Neural cell (in vitro differentiated cells): ENCODE measurements at regions not wholly inside any gene's neighbourhood (a gene's known extent, or its start where the extent isn't known, plus 50 kb on each side); places are given as distances from the start of the nearest gene placed in this dataset.

Experiments
- H2AFZ ChIP-seq: fragments of 200-600, 300-800 bp; sonication (generic), shearing (Covaris generic); 2 replicates; pipeline ENCODE4 v1.6.0; 2014; ENCODE audit warnings: low read depth, mild to moderate bottlenecking, antibody characterized with exemption, low read length, moderate library complexity
- H3F3A ChIP-seq: fragments of 200-600 bp; shearing (Covaris generic); 2 replicates; pipeline ENCODE4 v1.6.1; 2016; ENCODE audit warnings: mild to moderate bottlenecking, moderate library complexity, mixed read lengths, antibody characterized with exemption, low read length; ENCODE audit not compliant: insufficient read depth, poor library complexity, severe bottlenecking
- H3K27ac ChIP-seq: fragments of 200-600, 300-800 bp; sonication (generic), shearing (Covaris generic); 2 replicates; pipeline ENCODE4 v1.5.1; 2014; ENCODE audit warnings: mild to moderate bottlenecking, low read length, moderate library complexity
- H3K27me3 ChIP-seq: fragments of 300-800, 200-600 bp; sonication (generic), shearing (Covaris generic); 2 replicates; pipeline ENCODE4 v1.6.0; 2014; ENCODE audit warnings: mild to moderate bottlenecking, low read depth, low read length, moderate library complexity; ENCODE audit not compliant: insufficient read depth
- H3K36me3 ChIP-seq: fragments of 300-800, 200-600 bp; sonication (generic), shearing (Covaris generic); 2 replicates; pipeline ENCODE4 v1.5.1; 2014; ENCODE audit warnings: mild to moderate bottlenecking, antibody characterized with exemption, low read length, moderate library complexity; ENCODE audit not compliant: insufficient read depth
- H3K4me2 ChIP-seq: fragments of 300-800, 200-600 bp; sonication (generic), shearing (Covaris generic); 2 replicates; pipeline ENCODE4 v1.6.0; 2014; ENCODE audit warnings: mild to moderate bottlenecking, low read length
- H3K4me3 ChIP-seq: fragments of 300-800, 200-600 bp; sonication (generic), shearing (Covaris generic); 2 replicates; pipeline ENCODE4 v1.5.1; 2014; ENCODE audit warnings: mild to moderate bottlenecking, low read length, moderate library complexity
- H3K79me2 ChIP-seq: fragments of 200-600 bp; shearing (Covaris generic); replicated peaks from 2 replicates; pipeline ENCODE4 v1.6.0; 2014; ENCODE audit warnings: mild to moderate bottlenecking, low read length, moderate library complexity; ENCODE audit not compliant: insufficient read depth
- H3K9ac ChIP-seq: fragments of 300-800, 200-600 bp; sonication (generic), shearing (Covaris generic); 2 replicates; pipeline ENCODE4 v1.6.1; 2016; ENCODE audit warnings: mild to moderate bottlenecking, low read length, mixed read lengths
- H3K9me2 ChIP-seq: fragments of 200-600 bp; shearing (Covaris generic); 2 replicates; pipeline ENCODE4 v1.6.1; 2016; ENCODE audit warnings: mild to moderate bottlenecking, low read length, mixed read lengths; ENCODE audit not compliant: insufficient read depth
- H3K9me3 ChIP-seq: fragments of 200-600, 300-800 bp; sonication (generic), shearing (Covaris generic); 2 replicates; pipeline ENCODE4 v1.6.1; 2016; ENCODE audit warnings: mild to moderate bottlenecking, mixed run types, low read length, moderate library complexity, mixed read lengths
- H4K20me1 ChIP-seq: fragments of 200-600 bp; shearing (Covaris generic); 2 replicates; pipeline ENCODE4 v1.6.1; 2016; ENCODE audit warnings: mild to moderate bottlenecking, mixed run types; ENCODE audit not compliant: insufficient read depth
- EP300 ChIP-seq: fragments of 450-650 bp; conservative IDR thresholded peaks from 2 replicates; pipeline ENCODE4 v1.6.1; 2014; ENCODE audit warnings: antibody characterized with exemption, mild to moderate bottlenecking, moderate library complexity; ENCODE audit not compliant: poor library complexity, severe bottlenecking
- EZH2 ChIP-seq: fragments of 200-600, 300-800 bp; shearing (Covaris generic), sonication (generic); IDR thresholded peaks from 2 replicates; pipeline ENCODE4 v1.6.1; 2014; ENCODE audit warnings: antibody characterized with exemption, low read length, borderline replicate concordance, mild to moderate bottlenecking; ENCODE audit not compliant: insufficient read depth, poor library complexity, severe bottlenecking
- MXI1 ChIP-seq: fragments of 450-650 bp; conservative IDR thresholded peaks from 2 replicates; pipeline ENCODE4 v1.6.1; 2014; ENCODE audit warnings: antibody characterized with exemption, mild to moderate bottlenecking; ENCODE audit not compliant: poor library complexity, severe bottlenecking
- POLR2AphosphoS5 ChIP-seq: IDR thresholded peaks from 2 replicates; pipeline ENCODE4 v1.6.1; 2012
- RAD21 ChIP-seq: fragments of 450-650 bp; conservative IDR thresholded peaks from 2 replicates; pipeline ENCODE4 v1.6.1; 2014; ENCODE audit warnings: antibody characterized with exemption, mild to moderate bottlenecking, moderate library complexity
- SMC3 ChIP-seq: fragments of 450-650 bp; conservative IDR thresholded peaks from 2 replicates; pipeline ENCODE4 v1.6.1; 2014; ENCODE audit warnings: antibody characterized with exemption, mild to moderate bottlenecking, moderate library complexity; ENCODE audit not compliant: poor library complexity
- TAF1 ChIP-seq: IDR thresholded peaks from 2 replicates; pipeline ENCODE4 v1.6.1; 2012; ENCODE audit warnings: low read depth
- TF ChIP-seq, protein P1 (sequence below): IDR thresholded peaks from 2 replicates; pipeline ENCODE4 v1.6.1; 2012; ENCODE audit warnings: borderline replicate concordance
- TF ChIP-seq, protein P2 (sequence below): fragments of 450-650 bp; IDR thresholded peaks from 2 replicates; pipeline ENCODE4 v1.5.1; 2014; ENCODE audit warnings: antibody characterized with exemption, mild to moderate bottlenecking, moderate library complexity; ENCODE audit not compliant: poor library complexity, severe bottlenecking

DNA sequence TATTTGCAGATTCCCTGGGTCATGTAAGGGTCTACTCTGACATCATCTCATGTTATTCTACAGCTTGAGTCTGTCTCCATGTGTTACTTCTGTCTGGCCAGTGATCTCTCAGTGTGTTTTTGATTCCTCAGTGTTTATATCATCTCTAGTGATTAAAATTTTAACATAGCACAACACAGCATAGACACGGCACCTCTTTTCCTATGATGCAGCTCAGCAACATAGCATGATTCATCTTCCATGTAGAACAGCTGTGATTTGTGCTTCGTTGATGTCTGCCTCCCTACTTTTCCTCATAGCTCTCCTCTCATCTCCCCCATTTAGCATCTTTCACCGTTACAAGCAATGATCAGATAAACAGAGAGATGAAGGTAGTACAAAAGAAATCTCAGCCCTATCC lies 163.9 kb upstream of the DPT start:
- H3K9ac ChIP-seq: no peak overlapping the region
- H3K79me2 ChIP-seq: no peaks in the 10 kb centered on the region
- H3K27me3 ChIP-seq: no peaks in the 10 kb centered on the region
- H3K36me3 ChIP-seq: no peaks in the 10 kb centered on the region
- H3K9me3 ChIP-seq: no peaks in the 10 kb centered on the region
- no peak overlapping the region for H2AFZ ChIP-seq
- TF ChIP-seq, protein P1, sequence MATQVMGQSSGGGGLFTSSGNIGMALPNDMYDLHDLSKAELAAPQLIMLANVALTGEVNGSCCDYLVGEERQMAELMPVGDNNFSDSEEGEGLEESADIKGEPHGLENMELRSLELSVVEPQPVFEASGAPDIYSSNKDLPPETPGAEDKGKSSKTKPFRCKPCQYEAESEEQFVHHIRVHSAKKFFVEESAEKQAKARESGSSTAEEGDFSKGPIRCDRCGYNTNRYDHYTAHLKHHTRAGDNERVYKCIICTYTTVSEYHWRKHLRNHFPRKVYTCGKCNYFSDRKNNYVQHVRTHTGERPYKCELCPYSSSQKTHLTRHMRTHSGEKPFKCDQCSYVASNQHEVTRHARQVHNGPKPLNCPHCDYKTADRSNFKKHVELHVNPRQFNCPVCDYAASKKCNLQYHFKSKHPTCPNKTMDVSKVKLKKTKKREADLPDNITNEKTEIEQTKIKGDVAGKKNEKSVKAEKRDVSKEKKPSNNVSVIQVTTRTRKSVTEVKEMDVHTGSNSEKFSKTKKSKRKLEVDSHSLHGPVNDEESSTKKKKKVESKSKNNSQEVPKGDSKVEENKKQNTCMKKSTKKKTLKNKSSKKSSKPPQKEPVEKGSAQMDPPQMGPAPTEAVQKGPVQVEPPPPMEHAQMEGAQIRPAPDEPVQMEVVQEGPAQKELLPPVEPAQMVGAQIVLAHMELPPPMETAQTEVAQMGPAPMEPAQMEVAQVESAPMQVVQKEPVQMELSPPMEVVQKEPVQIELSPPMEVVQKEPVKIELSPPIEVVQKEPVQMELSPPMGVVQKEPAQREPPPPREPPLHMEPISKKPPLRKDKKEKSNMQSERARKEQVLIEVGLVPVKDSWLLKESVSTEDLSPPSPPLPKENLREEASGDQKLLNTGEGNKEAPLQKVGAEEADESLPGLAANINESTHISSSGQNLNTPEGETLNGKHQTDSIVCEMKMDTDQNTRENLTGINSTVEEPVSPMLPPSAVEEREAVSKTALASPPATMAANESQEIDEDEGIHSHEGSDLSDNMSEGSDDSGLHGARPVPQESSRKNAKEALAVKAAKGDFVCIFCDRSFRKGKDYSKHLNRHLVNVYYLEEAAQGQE: no peak
- TF ChIP-seq, protein P2, sequence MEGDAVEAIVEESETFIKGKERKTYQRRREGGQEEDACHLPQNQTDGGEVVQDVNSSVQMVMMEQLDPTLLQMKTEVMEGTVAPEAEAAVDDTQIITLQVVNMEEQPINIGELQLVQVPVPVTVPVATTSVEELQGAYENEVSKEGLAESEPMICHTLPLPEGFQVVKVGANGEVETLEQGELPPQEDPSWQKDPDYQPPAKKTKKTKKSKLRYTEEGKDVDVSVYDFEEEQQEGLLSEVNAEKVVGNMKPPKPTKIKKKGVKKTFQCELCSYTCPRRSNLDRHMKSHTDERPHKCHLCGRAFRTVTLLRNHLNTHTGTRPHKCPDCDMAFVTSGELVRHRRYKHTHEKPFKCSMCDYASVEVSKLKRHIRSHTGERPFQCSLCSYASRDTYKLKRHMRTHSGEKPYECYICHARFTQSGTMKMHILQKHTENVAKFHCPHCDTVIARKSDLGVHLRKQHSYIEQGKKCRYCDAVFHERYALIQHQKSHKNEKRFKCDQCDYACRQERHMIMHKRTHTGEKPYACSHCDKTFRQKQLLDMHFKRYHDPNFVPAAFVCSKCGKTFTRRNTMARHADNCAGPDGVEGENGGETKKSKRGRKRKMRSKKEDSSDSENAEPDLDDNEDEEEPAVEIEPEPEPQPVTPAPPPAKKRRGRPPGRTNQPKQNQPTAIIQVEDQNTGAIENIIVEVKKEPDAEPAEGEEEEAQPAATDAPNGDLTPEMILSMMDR: no peak
- no peak for TF ChIP-seq EZH2
- no peak for TF ChIP-seq RAD21
- TF ChIP-seq POLR2AphosphoS5: no peak
- no peak for TF ChIP-seq EP300
- TF ChIP-seq SMC3: no peak
- TF ChIP-seq MXI1: no peak
- no peak for TF ChIP-seq TAF1
- no peak overlapping the region for H3K27ac ChIP-seq
- no peaks in the 10 kb centered on the region for H3K9me2 ChIP-seq
- H3F3A ChIP-seq: no peaks in the 10 kb centered on the region
- H4K20me1 ChIP-seq: no peaks in the 10 kb centered on the region
- no peak overlapping the region for H3K4me2 ChIP-seq
- no peak overlapping the region for H3K4me3 ChIP-seq

DNA sequence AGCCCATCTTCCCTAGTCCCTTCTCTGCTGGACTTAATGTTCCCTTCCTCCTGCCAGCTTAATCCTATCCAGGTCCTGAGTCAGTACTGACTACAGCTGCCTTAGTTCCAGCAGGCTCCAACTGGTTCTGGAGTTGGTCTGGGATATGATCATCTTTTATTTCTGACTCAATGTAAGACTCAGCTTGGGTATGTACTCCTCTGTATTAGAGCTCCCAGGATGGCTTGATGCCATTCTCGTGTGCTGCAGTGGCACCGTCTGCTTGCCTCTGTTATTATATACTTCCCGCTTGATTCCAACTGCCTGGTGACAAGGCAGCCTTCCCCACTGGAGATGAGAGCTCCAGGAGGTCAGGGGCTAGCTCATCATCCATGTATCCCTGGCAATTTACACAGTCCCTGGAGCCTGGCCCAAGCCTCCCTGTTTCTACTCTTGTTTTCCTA lies 164.4 kb upstream of the DPT start:
- Histone ChIP-seq H2AFZ (no peak overlapping the region), H3K4me2 (no peak overlapping the region), H3K36me3 (no peaks in the 10 kb centered on the region), H3K79me2 (no peaks in the 10 kb centered on the region), H4K20me1 (no peaks in the 10 kb centered on the region), H3K9me2 (no peaks in the 10 kb centered on the region), H3K27ac (no peak overlapping the region), H3K9ac (no peak overlapping the region), H3K4me3 (no peak overlapping the region), H3K27me3 (no peaks in the 10 kb centered on the region), H3K9me3 (no peaks in the 10 kb centered on the region), H3F3A (no peaks in the 10 kb centered on the region)
- no peak for TF ChIP-seq EZH2
- TF ChIP-seq EP300: no peak

DNA sequence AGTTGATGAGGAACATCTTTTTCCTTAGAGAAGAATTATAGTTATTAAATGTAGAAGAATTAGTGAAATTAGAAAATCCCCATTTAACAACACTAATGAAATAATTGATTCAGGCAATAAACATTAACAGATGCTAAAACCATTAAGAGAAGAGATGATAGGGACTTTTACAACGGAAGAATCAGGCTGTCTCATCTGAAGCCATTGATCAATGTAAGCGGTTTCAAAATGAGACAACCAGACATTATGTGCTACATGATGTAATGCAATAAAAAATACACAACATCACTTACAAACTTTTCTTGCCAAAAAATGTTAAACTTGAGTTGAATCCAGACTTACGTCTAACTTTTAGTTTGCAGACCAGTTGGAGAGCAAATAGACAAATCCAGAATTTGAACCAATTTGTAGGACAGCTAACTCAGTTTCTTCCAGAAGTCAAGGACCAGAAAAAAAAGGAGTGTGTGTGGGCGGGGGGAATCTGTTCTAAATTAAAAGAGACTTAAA lies 165.4 kb upstream of the DPT start:
- H3K27me3 ChIP-seq: no peaks in the 10 kb centered on the region
- H3K9me2 ChIP-seq: no peaks in the 10 kb centered on the region
- H3K9ac ChIP-seq: no peak overlapping the region
- H3F3A ChIP-seq: no peaks in the 10 kb centered on the region
- H3K9me3 ChIP-seq: no peaks in the 10 kb centered on the region
- H3K4me3 ChIP-seq: no peak overlapping the region
- no peak overlapping the region for H2AFZ ChIP-seq
- H4K20me1 ChIP-seq: no peaks in the 10 kb centered on the region
- no peaks in the 10 kb centered on the region for H3K36me3 ChIP-seq
- H3K27ac ChIP-seq: no peak overlapping the region
- H3K79me2 ChIP-seq: no peaks in the 10 kb centered on the region
- H3K4me2 ChIP-seq: no peak overlapping the region
- no peak for TF ChIP-seq MXI1
- no peak for TF ChIP-seq EZH2
- TF ChIP-seq, protein P2: no peak
- no peak for TF ChIP-seq SMC3
- TF ChIP-seq POLR2AphosphoS5: no peak
- TF ChIP-seq EP300: no peak
- TF ChIP-seq, protein P1: no peak
- no peak for TF ChIP-seq RAD21
- no peak for TF ChIP-seq TAF1
